ENCODE measurements at regions not wholly inside any gene's neighbourhood (a gene's known extent, or its start where the extent isn't known, plus 50 kb on each side); places are given as distances from the start of the nearest gene placed in this dataset.

GRCh38 chr21:36544545-36544944, 64.6 kb upstream of the CLDN14 start:
- no peak overlapping the region for H3K27ac ChIP-seq
- no peaks in the 10 kb centered on the region for H3K27me3 ChIP-seq
- TF ChIP-seq CTCF (IDR thresholded peaks at IDR 0.05) (no peak), POLR2A (IDR thresholded peaks at IDR 0.05) (no peak)
- H3K9me3 ChIP-seq, result no peaks in the 10 kb centered on the region
- intact Hi-C loops (cut with DNase I), result no loop called here
- 69 to 70% methylated on average over 9 of the region's 9 CpGs for WGBS, 2 donors
- H3K36me3 ChIP-seq, result no peaks in the 10 kb centered on the region
- no peak for DNase-seq
- no peak overlapping the region for H3K4me3 ChIP-seq (replicated peaks in 1 of 3)
- H3K4me1 ChIP-seq, result no peaks in the 10 kb centered on the region

- no peaks in the 10 kb centered on the region for H3K4me1 ChIP-seq
- H3K4me3 ChIP-seq (replicated peaks in 1 of 3), result no peak overlapping the region
- H3K36me3 ChIP-seq, result no peaks in the 10 kb centered on the region
- no peak overlapping the region for H3K27ac ChIP-seq
- intact Hi-C loops (cut with DNase I), result no loop called here
- 76 to 82% methylated on average over 6 of the region's 6 CpGs for WGBS, 2 donors
- H3K27me3 ChIP-seq, result no peaks in the 10 kb centered on the region
- no peak for DNase-seq
- TF ChIP-seq POLR2A (IDR thresholded peaks at IDR 0.05), result no peak
- TF ChIP-seq CTCF (IDR thresholded peaks at IDR 0.05), result no peak
- H3K9me3 ChIP-seq, result no peaks in the 10 kb centered on the region
Observed at GRCh38 chr21:36545776-36546511, 66.0 kb upstream of the CLDN14 start.

- H3K4me1 ChIP-seq, result no peaks in the 10 kb centered on the region
- intact Hi-C loops (cut with DNase I), result no loop called here
- no peak overlapping the region for H3K27ac ChIP-seq
- TF ChIP-seq POLR2A (IDR thresholded peaks at IDR 0.05) (no peak), CTCF (IDR thresholded peaks at IDR 0.05) (no peak)
- no peaks in the 10 kb centered on the region for H3K9me3 ChIP-seq
- no peaks in the 10 kb centered on the region for H3K36me3 ChIP-seq
- no peak for DNase-seq
- no peaks in the 10 kb centered on the region for H3K27me3 ChIP-seq
- WGBS, 2 donors, result 77 to 83% methylated on average over 11 to 14 of the region's 14 CpGs
- no peak overlapping the region for H3K4me3 ChIP-seq (replicated peaks in 1 of 3)
Observed at GRCh38 chr21:36547464-36547863, 67.5 kb upstream of the CLDN14 start.

- no peaks in the 10 kb centered on the region for H3K27me3 ChIP-seq
- no peak for TF ChIP-seq POLR2A (IDR thresholded peaks at IDR 0.05)
- TF ChIP-seq CTCF (IDR thresholded peaks at IDR 0.05), result no peak
- DNase-seq, result no peak
- no peaks in the 10 kb centered on the region for H3K36me3 ChIP-seq
- no peak overlapping the region for H3K4me3 ChIP-seq (replicated peaks in 1 of 3)
- 52 to 64% methylated on average over 3 of the region's 3 CpGs for WGBS, 2 donors
- no peak overlapping the region for H3K27ac ChIP-seq
- no peaks in the 10 kb centered on the region for H3K4me1 ChIP-seq
- intact Hi-C loops (cut with DNase I), result no loop called here
- no peaks in the 10 kb centered on the region for H3K9me3 ChIP-seq
Observed at GRCh38 chr21:36548866-36549265, 68.9 kb upstream of the CLDN14 start.

- Histone ChIP-seq H3K36me3 (no peaks in the 10 kb centered on the region), H3K27me3 (no peaks in the 10 kb centered on the region), H3K9me3 (no peaks in the 10 kb centered on the region), H3K4me1 (no peaks in the 10 kb centered on the region), H3K4me3 (replicated peaks in 1 of 3) (no peak overlapping the region), H3K27ac (no peak overlapping the region)
- DNase-seq, result no peak
- intact Hi-C loops (cut with DNase I), result no loop called here
- TF ChIP-seq CTCF (IDR thresholded peaks at IDR 0.05) (no peak), POLR2A (IDR thresholded peaks at IDR 0.05) (no peak)
- 65 to 67% methylated on average over 7 of the region's 7 CpGs for WGBS, 2 donors
Observed at GRCh38 chr21:36549470-36549869, 69.5 kb upstream of the CLDN14 start.

Data from thyroid gland (tissue), 4 donors.